ENCODE measurements at regions not wholly inside any gene's neighbourhood (a gene's known extent, or its start where the extent isn't known, plus 50 kb on each side); places are given as distances from the start of the nearest gene placed in this dataset.
A peak's percentile ranks its signal among the peaks of the same experiment; 100 is the strongest.

DNA sequence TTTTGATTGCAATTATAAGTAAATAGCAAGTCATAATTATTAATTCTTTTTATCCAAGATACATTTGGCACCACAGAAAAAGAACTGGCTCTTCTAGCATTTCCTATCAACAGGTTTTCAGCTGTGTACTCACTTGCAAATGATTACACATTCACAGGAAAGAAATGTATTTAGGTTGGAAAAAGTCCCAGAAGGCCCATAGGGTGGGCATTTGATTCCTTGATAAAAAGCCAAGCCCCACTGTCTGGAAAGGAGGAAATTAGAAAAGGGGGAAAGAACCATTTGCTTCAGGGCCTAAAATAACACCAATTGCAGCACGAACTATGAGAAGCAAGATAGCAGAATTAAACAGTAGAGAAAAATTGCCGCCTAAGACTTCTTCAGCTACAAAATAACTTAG, 80.8 kb upstream of the COL1A2 start:
- Histone ChIP-seq H3K36me3 (replicated peaks in 1 of 2; ENCODE audit: control insufficient read depth in 1 of 2, insufficient read depth in 2 of 2, low read length in 1 of 2) (peaks cover 0 to 4% of the 10 kb centered on the region in 2 experiments), H2AFZ (ENCODE audit: low read depth) (no peak overlapping the region; the same call in 1 of the 2 replicates), H3K9me3 (no peaks in the 10 kb centered on the region), H4K20me1 (ENCODE audit: insufficient read depth) (no peaks in the 10 kb centered on the region), H3K27me3 (ENCODE audit: insufficient read depth) (no peaks in the 10 kb centered on the region), H3K27ac (ENCODE audit: low read depth in 2 of 2, low read length in 1 of 2) (peak overlapping the region; percentile 72 to 80), H3F3A (replicated peaks; ENCODE audit: insufficient read depth) (peaks cover 39% of the 10 kb centered on the region), H3K79me2 (ENCODE audit: insufficient read depth) (no peaks in the 10 kb centered on the region; the same call in 1 of the 2 replicates), H3K9me2 (no peaks in the 10 kb centered on the region), H3K9ac (peak overlapping the region; percentile 36; the same call in 1 of the 2 replicates), H3K4me2 (peak overlapping the region; percentile 45; the same call in 1 of the 2 replicates), H3K4me3 (ENCODE audit: low read depth in 2 of 2, low read length in 1 of 2) (no peak overlapping the region), H3K4me1 (ENCODE audit: control insufficient read depth in 1 of 2, insufficient read depth in 2 of 2, low read depth in 1 of 2, low read length in 1 of 2) (peaks cover 12 to 29% of the 10 kb centered on the region in 2 experiments)
- ChIA-PET POLR2A (no interaction called here), CTCF (interaction anchor here (1.0 to 2.4 kb wide), 4 partner anchors 11 to 129 kb away, joined by 3 to 9 read pairs (median 4); no protein-coding TSS in a partner anchor)
- TF ChIP-seq, protein P1, sequence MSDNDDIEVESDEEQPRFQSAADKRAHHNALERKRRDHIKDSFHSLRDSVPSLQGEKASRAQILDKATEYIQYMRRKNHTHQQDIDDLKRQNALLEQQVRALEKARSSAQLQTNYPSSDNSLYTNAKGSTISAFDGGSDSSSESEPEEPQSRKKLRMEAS (IDR thresholded peaks at IDR 0.05; ENCODE audit: low read depth), result peak; percentile 29; the same call in 1 of the 2 replicates
- TF ChIP-seq TCF12 (IDR thresholded peaks at IDR 0.05) (peak; percentile 88), MXI1 (IDR thresholded peaks at IDR 0.05; ENCODE audit: low read depth, low read length) (no peak), SIN3A (IDR thresholded peaks at IDR 0.05; ENCODE audit: borderline replicate concordance, low read depth, low read length) (no peak), POLR2AphosphoS5 (IDR thresholded peaks at IDR 0.05; ENCODE audit: low read depth, low read length) (peak; percentile 42; the same call in 1 of the 2 replicates), MEF2A (IDR thresholded peaks at IDR 0.05; ENCODE audit: borderline replicate concordance, low read depth) (peak; percentile 21; the same call in 1 of the 2 replicates), ELF1 (IDR thresholded peaks at IDR 0.05) (no peak), FOSL2 (IDR thresholded peaks at IDR 0.05; ENCODE audit: borderline replicate concordance, low read depth) (peak; percentile 74), TEAD4 (IDR thresholded peaks at IDR 0.05; ENCODE audit: borderline replicate concordance, insufficient read depth) (peak; percentile 71; the same call in 1 of the 2 replicates), YY1 (IDR thresholded peaks at IDR 0.05; ENCODE audit: low read depth) (no peak), EP300 (IDR thresholded peaks at IDR 0.05; ENCODE audit: borderline replicate concordance in 1 of 2, low read depth in 1 of 2, low read length in 1 of 2) (peak in 1 of 2 experiments; percentile 83; a peak in 2 of 4 replicates), NFIC (IDR thresholded peaks at IDR 0.05; ENCODE audit: borderline replicate concordance) (peak; percentile 94), GATA2 (CRISPR knock-in tag; IDR thresholded peaks at IDR 0.05) (no peak), EZH2phosphoT487 (IDR thresholded peaks at IDR 0.05; ENCODE audit: borderline replicate concordance, low read depth) (no peak), JUND (IDR thresholded peaks at IDR 0.05) (peak; percentile 74), RAD21 (IDR thresholded peaks at IDR 0.05; ENCODE audit: low read length) (no peak), RXRA (IDR thresholded peaks at IDR 0.05; ENCODE audit: borderline replicate concordance, low read depth) (0 out of 2 replicates have a peak, but pooled peaks have one; percentile 51)
- TF ChIP-seq, protein P2, sequence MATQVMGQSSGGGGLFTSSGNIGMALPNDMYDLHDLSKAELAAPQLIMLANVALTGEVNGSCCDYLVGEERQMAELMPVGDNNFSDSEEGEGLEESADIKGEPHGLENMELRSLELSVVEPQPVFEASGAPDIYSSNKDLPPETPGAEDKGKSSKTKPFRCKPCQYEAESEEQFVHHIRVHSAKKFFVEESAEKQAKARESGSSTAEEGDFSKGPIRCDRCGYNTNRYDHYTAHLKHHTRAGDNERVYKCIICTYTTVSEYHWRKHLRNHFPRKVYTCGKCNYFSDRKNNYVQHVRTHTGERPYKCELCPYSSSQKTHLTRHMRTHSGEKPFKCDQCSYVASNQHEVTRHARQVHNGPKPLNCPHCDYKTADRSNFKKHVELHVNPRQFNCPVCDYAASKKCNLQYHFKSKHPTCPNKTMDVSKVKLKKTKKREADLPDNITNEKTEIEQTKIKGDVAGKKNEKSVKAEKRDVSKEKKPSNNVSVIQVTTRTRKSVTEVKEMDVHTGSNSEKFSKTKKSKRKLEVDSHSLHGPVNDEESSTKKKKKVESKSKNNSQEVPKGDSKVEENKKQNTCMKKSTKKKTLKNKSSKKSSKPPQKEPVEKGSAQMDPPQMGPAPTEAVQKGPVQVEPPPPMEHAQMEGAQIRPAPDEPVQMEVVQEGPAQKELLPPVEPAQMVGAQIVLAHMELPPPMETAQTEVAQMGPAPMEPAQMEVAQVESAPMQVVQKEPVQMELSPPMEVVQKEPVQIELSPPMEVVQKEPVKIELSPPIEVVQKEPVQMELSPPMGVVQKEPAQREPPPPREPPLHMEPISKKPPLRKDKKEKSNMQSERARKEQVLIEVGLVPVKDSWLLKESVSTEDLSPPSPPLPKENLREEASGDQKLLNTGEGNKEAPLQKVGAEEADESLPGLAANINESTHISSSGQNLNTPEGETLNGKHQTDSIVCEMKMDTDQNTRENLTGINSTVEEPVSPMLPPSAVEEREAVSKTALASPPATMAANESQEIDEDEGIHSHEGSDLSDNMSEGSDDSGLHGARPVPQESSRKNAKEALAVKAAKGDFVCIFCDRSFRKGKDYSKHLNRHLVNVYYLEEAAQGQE (IDR thresholded peaks at IDR 0.05; ENCODE audit: low read depth, low read length), result peak; percentile 14; the same call in 1 of the 2 replicates
- TF ChIP-seq, protein P3, sequence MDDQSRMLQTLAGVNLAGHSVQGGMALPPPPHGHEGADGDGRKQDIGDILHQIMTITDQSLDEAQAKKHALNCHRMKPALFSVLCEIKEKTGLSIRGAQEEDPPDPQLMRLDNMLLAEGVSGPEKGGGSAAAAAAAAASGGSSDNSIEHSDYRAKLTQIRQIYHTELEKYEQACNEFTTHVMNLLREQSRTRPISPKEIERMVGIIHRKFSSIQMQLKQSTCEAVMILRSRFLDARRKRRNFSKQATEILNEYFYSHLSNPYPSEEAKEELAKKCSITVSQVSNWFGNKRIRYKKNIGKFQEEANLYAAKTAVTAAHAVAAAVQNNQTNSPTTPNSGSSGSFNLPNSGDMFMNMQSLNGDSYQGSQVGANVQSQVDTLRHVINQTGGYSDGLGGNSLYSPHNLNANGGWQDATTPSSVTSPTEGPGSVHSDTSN (IDR thresholded peaks at IDR 0.05), result peak; percentile 76
- 52% methylated on average over 2 of the region's 2 CpGs for WGBS (ENCODE audit: low lambda C conversion rate)
- no peak for DNase-seq

Measured in SK-N-SH (cell line).